Breast epithelium (tissue), 3 donors: ENCODE measurements at regions not wholly inside any gene's neighbourhood (a gene's known extent, or its start where the extent isn't known, plus 50 kb on each side); places are given as distances from the start of the nearest gene placed in this dataset.

Experiments used
- CTCF ChIP-seq, 3 donors: fragments of 450-650 bp; IDR thresholded peaks; one replicate each; pipeline ENCODE4 v1.5.1; 2016 to 2017; ENCODE audit warnings: antibody characterized with exemption in 3 of 3, mild to moderate bottlenecking in 3 of 3, moderate library complexity in 3 of 3
- POLR2A ChIP-seq: fragments of 450-650 bp; IDR thresholded peaks from one replicate; pipeline ENCODE4 v1.6.1; 2016; ENCODE audit warnings: antibody characterized with exemption, mild to moderate bottlenecking, moderate library complexity
- POLR2AphosphoS5 ChIP-seq, 3 donors: sonication (generic); formaldehyde crosslinking; IDR thresholded peaks; one replicate each; pipeline ENCODE4 v1.6.1; 2017; ENCODE audit warnings: antibody characterized with exemption in 3 of 3

- TF ChIP-seq POLR2A (no peak), CTCF (IDR thresholded peaks at IDR 0.05) (no peak), POLR2AphosphoS5 (IDR thresholded peaks at IDR 0.05) (no peak)
Measured at GRCh38 chr13:50599046-50599445, 244.4 kb downstream of the DLEU7 start.
